Stimulated activated naive B cell treated with anti-CD40 and anti-IgM and Interleukin-4, amounts not matched to agents 10 μg/mL and 1 μg/mL and 100 μg/mL, for 72 hours (primary cell): ENCODE measurements at regions not wholly inside any gene's neighbourhood (a gene's known extent, or its start where the extent isn't known, plus 50 kb on each side); places are given as distances from the start of the nearest gene placed in this dataset.

Experiments
- ATAC-seq, 2 donors: fragments of 150-1000 bp; cut with Tn5 transposase; replicated peaks; 2 replicates each; pipeline ENCODE4 v1.10.0; 2021; ENCODE audit warnings: moderate library complexity in 1 of 2
- DNase-seq: peaks from one replicate; pipeline ENCODE4 v3.0.0; 2021
- H3K27ac Mint-ChIP-seq: one replicate; pipeline ENCODE4 v1.8.0; 2022; ENCODE audit warnings: mild to moderate bottlenecking, mixed read lengths
- H3K27me3 Mint-ChIP-seq, 2 donors: one replicate each; pipeline ENCODE4 v1.8.0; 2022; ENCODE audit warnings: mixed read lengths in 2 of 2
- H3K36me3 Mint-ChIP-seq, 2 donors: one replicate each; pipeline ENCODE4 v1.8.0; 2022; ENCODE audit warnings: mixed read lengths in 2 of 2, mild to moderate bottlenecking in 1 of 2
- H3K4me1 Mint-ChIP-seq, 2 donors: one replicate each; pipeline ENCODE4 v1.8.0; 2022; ENCODE audit warnings: mixed read lengths in 2 of 2, mild to moderate bottlenecking in 1 of 2
- H3K4me3 Mint-ChIP-seq, 2 donors: one replicate each; pipeline ENCODE4 v1.8.0; 2022; ENCODE audit warnings: mild to moderate bottlenecking in 2 of 2, mixed read lengths in 2 of 2, moderate library complexity in 1 of 2
- H3K9me3 Mint-ChIP-seq, 2 donors: one replicate each; pipeline ENCODE4 v1.8.0; 2022; ENCODE audit warnings: mixed read lengths in 2 of 2, mild to moderate bottlenecking in 1 of 2

DNA sequence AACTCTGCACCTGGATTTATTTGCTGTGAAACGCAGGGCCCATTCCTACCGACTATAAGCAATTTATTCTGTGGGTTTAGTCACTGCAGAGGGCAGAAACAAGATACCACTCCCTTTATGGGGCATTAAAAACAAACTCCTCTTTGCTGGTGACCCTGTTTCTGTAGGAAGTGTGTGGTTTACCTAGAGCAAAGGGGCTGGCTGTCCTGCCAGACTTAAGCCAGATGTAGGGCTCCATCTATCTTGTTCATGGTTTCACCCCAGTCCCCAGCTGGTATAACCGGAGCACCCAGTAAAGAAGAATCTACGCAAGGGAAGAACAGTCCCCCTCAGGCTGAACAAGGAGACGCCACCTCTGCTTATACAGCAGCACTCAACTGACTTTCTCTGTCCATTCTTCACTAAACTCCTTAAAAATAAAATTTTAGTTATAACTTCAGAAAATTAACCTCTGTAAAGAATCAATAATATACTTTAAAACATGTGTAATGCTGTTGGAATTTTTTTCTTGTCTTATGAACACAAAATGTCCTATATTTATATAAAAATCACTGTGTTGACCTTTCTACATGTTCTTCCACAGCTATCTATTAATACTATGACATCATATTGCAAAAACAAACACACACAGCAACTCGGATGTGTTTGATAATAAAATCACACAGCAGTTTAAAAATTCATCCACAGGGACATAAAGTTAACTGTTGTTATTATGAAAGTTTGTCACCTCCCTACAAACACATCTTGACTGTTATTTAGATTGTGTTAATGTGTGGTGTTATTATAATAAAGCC lies 126.1 kb upstream of the RPS6KA2 start:
- Mint-ChIP-seq H3K27ac (no peak overlapping the region), H3K4me3 (no peak overlapping the region), H3K36me3 (no peaks in the 10 kb centered on the region), H3K4me1 (peaks cover 27 to 39% of the 10 kb centered on the region in 2 donors), H3K27me3 (peaks cover 30 to 45% of the 10 kb centered on the region in 2 donors), H3K9me3 (no peaks in the 10 kb centered on the region)
- ATAC-seq, result no peak
- DNase-seq, result no peak

DNA sequence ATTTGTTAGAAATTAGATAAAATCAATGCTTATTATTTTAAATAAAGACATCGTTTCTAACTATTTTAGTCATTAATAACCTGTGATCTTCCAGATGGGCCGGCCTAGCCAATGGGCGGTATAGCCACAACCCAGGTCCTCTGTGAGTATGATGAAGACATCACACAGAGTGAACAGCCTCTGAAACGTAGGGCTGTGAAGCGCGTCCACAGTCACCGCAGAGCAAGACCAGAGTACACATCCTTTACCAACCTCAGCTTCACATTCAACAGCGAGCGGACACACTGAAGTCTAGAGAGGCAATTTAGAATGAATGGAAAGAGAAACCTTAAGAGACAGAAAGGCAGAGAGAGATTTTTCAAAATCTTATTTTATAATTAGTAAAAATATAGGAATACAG lies 125.0 kb upstream of the RPS6KA2 start:
- DNase-seq (no peak), ATAC-seq (peak; percentile 64 to 65)
- Mint-ChIP-seq H3K27me3 (peaks cover 30 to 45% of the 10 kb centered on the region in 2 donors), H3K9me3 (no peaks in the 10 kb centered on the region), H3K27ac (no peak overlapping the region), H3K4me3 (peak overlapping the region in 1 of 2 donors; percentile 7), H3K36me3 (no peaks in the 10 kb centered on the region), H3K4me1 (peaks cover 19 to 38% of the 10 kb centered on the region in 2 donors)

DNA sequence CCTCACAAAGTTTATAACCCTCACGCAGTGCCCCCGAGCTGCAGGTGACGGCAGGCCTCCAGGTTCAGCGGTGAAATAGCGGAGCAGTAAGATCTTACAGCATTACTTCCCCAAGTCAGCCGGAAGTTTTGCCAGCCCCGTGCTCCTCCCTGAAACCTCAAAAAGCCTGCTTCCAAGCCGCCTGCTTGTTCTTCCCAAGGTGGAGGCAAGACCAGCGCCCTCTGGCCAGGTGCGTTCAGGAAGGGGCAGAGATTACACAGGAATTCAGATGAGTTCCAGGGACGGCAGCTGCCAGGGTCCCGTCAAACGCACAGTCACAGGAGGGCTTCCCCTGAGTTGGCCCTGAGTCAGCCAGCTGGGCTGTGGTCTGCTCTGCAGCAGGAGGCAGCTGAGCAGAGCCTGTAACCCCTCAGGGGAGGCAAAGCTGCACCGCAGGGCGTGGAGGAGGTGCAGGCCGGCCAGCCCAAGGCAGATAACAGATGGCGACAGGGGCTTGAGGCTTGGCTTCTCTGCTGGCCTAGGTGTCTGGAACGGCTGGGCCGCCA lies 124.1 kb upstream of the RPS6KA2 start:
- H3K36me3 Mint-ChIP-seq, result no peaks in the 10 kb centered on the region
- H3K4me1 Mint-ChIP-seq, result peaks cover 18 to 38% of the 10 kb centered on the region in 2 donors
- ATAC-seq (peak; percentile 98 to 99), DNase-seq (peak; percentile 70)
- H3K4me3 Mint-ChIP-seq, result peak overlapping the region; percentile 84 to 85
- H3K27ac Mint-ChIP-seq, result peak overlapping the region; percentile 83
- peaks cover 30 to 50% of the 10 kb centered on the region in 2 donors for H3K27me3 Mint-ChIP-seq
- no peaks in the 10 kb centered on the region for H3K9me3 Mint-ChIP-seq

DNA sequence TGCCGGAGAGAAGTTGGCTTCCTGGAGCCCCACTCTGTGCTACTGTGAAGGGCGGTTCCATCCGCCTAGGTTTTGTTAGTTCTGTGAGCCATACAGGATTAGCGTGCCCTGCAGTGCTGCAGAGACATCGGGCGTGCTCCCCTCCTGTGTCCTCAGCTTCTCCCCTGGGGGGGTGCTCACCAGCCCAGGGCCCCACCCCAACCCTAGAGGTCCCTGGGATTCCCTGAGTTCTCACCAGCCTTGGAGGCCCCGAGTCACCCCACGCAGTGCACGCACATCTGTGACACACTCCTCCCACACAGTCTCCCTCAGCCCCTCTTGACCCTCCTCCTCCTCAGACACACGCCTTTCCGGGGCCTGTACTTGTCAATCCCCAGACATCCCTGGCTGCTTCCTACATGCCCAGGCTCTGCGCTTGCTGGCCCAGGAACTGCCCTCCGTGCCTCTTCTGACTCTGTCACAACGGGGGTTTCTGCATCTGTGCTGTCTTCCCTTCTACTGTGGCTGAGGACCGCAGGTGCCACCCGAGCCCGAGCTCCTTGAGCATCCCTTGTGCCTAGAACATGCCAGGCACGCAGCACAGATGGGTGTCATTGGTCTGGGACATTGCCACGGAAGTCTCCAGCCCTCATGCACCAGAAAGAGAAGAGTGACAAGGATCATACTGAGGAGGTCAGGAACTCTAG lies 123.2 kb upstream of the RPS6KA2 start:
- Mint-ChIP-seq H3K4me1 (peaks cover 18 to 38% of the 10 kb centered on the region in 2 donors), H3K9me3 (no peaks in the 10 kb centered on the region), H3K36me3 (no peaks in the 10 kb centered on the region), H3K27ac (peak overlapping the region; percentile 26), H3K4me3 (peak overlapping the region in 1 of 2 donors; percentile 84), H3K27me3 (peaks cover 30 to 49% of the 10 kb centered on the region in 2 donors)
- ATAC-seq (no peak), DNase-seq (no peak)

DNA sequence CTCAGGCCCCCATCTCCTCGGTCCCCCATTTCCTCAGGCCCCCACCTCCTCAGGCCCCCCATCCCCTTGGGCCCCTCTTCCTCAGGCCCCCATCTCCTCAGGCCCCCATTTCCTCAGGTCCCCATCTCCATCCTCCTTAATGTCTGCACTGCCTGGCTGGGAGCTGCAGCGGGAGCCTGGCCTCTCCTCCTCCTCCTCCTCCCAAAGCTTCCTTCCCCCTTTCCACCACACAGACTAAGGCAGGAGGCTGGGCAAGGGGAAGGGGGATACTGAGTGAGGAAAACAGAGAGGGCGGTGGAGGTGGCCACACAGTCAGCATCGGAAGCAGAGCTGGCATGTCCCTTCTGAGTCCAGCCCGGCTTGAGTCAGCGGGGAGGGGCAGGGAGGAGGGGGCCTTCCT lies 122.6 kb upstream of the RPS6KA2 start:
- Mint-ChIP-seq H3K36me3 (no peaks in the 10 kb centered on the region), H3K27me3 (peaks cover 30 to 44% of the 10 kb centered on the region in 2 donors), H3K27ac (no peak overlapping the region), H3K4me1 (peaks cover 18 to 38% of the 10 kb centered on the region in 2 donors), H3K4me3 (no peak overlapping the region), H3K9me3 (no peaks in the 10 kb centered on the region)
- ATAC-seq (no peak), DNase-seq (no peak)

DNA sequence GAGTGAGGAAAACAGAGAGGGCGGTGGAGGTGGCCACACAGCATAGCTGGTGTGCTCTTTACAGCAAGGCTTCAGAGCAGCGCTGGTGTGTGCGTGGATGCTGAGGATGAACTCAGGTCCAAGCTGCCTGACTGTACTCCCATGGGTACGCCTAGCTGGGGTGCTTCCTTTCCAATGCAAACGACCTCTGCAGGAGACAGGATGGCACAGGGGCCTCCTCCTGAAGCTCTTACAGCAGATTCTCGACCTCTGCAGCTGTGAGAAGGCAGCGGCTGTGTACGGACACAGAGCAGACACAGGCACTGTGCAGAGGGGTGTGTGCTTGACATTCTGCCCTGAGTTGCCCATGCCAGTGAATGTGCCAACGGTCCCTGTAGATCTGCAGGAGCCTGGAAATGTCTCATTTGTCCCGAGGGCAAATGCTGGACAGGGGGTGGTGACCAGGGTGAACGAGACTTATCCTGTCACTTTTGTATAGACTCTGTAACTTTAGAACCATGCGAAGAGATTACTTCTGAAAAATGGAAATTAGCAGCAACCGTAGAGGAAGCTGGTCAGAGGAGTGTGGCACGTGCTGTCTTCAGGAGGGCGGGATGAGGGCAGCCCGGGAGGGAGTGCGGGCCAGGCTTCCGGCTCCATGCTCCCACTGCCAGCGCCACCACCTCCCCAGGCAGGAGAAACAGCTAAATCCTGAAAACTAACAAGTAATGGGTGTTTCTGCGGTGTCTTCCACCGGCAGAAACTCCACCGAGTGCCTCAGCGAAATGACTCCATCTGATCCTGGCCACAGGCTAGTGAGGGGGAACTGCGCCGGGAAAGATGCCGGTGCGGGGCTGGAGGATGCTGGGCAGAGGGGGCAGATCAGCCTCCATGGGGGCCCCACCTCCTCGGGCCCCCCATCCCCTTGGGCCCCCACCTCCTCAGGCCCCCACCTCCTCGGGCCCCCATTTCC lies 120.9 kb upstream of the RPS6KA2 start:
- DNase-seq (no peak), ATAC-seq (no peak)
- no peaks in the 10 kb centered on the region for H3K9me3 Mint-ChIP-seq
- peaks cover 21 to 34% of the 10 kb centered on the region in 2 donors for H3K27me3 Mint-ChIP-seq
- no peak overlapping the region for H3K4me3 Mint-ChIP-seq
- peaks cover 18 to 38% of the 10 kb centered on the region in 2 donors for H3K4me1 Mint-ChIP-seq
- H3K36me3 Mint-ChIP-seq, result no peaks in the 10 kb centered on the region
- H3K27ac Mint-ChIP-seq, result no peak overlapping the region

DNA sequence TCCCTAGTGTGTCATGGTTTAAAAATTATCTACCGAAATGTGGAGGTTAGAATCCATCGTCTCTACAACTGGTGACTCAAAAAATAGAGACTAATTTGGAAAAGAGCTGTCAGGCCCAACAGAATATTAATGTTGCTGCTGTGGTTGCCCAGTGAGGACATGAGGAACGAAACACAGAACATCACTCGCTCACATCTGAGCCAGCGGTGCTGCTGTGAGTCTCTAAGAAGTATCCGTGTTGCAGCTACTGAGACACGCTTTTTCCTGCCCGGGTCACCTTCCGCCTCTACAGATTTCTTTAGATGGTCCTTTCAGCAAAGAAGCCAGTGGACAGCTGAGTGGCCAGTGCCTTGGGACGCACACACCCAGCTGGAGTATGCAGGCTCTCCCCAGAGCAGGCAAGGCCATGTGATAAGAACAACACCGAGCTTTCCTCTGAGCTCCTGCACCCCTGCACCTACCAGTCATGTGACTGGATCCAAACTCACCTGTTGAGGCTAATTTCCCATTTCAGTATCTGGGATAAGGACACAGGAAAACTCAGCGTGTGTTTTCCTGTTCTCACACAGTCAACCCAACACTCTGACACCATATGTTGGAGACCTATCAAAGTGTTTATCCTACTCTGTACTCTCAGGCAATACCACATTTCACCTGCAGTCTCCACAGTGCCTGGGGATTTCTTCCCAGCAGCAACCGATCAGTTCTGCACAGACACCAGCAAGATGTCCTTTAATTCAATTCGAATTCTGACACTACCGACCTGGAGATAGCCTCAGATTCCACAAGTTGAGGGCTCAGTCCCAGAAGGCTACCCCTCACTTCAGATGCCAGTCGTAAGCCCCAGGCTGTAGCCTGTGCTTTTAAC lies 119.0 kb upstream of the RPS6KA2 start:
- H3K27ac Mint-ChIP-seq, result no peak overlapping the region
- peaks cover 10 to 25% of the 10 kb centered on the region in 2 donors for H3K4me1 Mint-ChIP-seq

DNA sequence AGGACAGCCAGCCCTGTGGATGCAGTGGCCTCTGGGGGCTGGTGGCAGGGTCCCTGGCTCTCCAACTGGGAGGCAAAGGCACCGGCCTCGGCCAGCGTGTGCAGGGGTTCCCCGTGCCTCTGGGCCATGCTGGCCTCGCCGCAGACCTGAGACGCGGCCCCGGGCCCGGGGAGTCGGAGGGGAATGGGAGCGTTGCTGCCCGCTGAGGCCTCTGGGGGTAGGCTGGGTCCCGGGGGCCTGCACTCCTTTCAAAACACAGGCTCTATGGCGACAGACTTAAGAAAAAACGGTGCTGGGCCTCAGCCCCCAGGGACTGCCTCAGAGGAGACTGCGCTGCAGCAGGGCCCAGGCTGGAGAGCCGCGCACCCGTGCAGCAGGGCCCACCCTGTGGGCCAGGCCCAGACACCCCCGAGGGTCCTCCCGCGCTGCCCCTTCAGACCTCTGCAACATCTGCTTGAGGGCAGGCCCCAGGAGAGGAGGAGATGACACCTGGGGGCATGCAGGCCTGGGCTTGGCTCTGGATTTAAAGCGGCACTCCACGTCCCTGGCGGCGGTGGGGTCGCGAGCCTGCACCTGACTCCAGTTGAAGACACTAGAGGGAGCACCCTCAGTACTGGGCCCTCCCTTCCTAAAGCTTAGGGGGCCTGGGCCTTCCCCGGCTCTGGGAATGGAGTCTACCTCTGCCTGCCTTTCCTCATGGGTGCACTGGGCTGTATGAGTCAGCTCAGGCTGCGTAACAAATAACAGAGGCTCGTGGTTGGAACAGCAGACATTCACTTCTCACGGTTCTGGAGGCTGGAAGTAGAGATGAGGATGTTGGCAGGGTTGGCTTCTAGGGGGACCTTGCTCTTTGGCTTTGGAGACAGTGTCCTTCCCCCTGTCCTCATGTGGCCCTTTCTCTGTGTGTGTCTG lies 117.4 kb upstream of the RPS6KA2 start:
- no peak overlapping the region for H3K27ac Mint-ChIP-seq
- H3K4me3 Mint-ChIP-seq, result no peak overlapping the region
- H3K27me3 Mint-ChIP-seq, result peaks cover 13 to 23% of the 10 kb centered on the region in 2 donors
- ATAC-seq (no peak), DNase-seq (no peak)
- peaks cover 0 to 10% of the 10 kb centered on the region in 2 donors for H3K4me1 Mint-ChIP-seq
- no peaks in the 10 kb centered on the region for H3K9me3 Mint-ChIP-seq
- H3K36me3 Mint-ChIP-seq, result no peaks in the 10 kb centered on the region

More for the DNA sequence above, 119.0 kb upstream of the RPS6KA2 start:
- Mint-ChIP-seq H3K27me3 (peaks cover 18 to 29% of the 10 kb centered on the region in 2 donors), H3K36me3 (no peaks in the 10 kb centered on the region), H3K4me3 (no peak overlapping the region), H3K9me3 (no peaks in the 10 kb centered on the region)
- ATAC-seq (no peak), DNase-seq (no peak)

DNA sequence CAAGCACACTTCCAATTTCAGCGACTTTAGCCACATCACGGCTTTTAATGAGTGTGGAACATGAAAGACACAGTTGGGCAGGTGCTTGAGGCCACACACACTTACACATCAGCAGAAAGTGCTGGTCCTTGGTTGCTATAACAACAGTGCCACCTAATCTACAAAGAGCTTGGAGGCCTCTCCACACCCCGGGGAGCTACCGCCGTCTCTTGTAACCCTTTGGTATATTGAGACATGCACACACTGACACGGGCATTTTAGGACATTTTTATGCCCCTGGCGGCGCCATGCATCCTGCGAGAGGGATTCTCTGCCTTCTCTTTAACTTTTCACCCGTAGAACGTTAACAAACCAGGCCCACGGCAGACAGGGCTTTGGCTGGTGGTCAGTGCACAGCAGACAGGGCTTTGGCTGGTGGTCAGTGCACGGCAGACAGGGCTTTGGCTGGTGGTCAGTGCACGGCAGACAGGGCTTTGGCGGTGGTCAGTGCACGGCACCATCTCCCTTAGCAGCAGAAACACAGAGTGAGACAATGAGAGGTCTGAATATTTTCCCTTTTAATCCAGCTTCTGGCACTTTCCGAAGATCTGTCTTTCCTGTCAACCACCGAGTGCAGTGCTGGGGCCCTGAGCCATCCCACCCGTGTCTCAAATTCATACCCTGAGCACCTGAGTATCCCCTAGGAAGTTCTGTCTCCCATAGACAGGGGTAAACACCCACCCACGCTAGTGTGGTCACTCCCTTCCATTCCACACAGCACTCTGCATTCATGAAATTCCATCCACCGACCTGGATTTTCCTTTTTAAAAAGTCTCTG lies 116.6 kb upstream of the RPS6KA2 start:
- ATAC-seq (no peak), DNase-seq (no peak)
- H3K27ac Mint-ChIP-seq, result no peak overlapping the region
- peaks cover 13 to 23% of the 10 kb centered on the region in 2 donors for H3K27me3 Mint-ChIP-seq
- no peaks in the 10 kb centered on the region for H3K9me3 Mint-ChIP-seq
- H3K4me1 Mint-ChIP-seq, result peaks cover 0 to 10% of the 10 kb centered on the region in 2 donors
- no peak overlapping the region for H3K4me3 Mint-ChIP-seq
- H3K36me3 Mint-ChIP-seq, result no peaks in the 10 kb centered on the region

DNA sequence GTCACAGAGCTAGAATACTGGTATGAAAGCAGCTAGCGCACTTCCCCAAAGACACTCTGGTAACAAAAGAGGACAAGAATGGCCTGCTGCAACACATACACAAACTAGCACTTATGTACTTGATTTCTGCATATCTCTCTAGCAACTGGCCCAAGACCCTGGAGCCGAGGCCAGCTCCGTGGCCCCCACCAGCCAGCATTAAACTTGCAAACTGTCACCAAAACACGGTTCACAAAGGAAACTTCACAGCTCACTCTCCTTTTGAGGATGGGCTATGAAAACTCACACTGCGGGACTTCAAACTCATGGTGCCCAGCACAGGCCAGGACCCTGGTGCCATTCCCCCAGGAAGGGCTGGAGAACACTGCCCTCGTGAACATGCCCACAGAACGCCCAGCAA lies 115.9 kb upstream of the RPS6KA2 start:
- H3K9me3 Mint-ChIP-seq, result no peaks in the 10 kb centered on the region
- H3K4me1 Mint-ChIP-seq, result peaks cover 0 to 7% of the 10 kb centered on the region in 2 donors
- H3K36me3 Mint-ChIP-seq, result no peaks in the 10 kb centered on the region
- peaks cover 11 to 20% of the 10 kb centered on the region in 2 donors for H3K27me3 Mint-ChIP-seq
- H3K4me3 Mint-ChIP-seq, result no peak overlapping the region
- DNase-seq, result no peak
- no peak overlapping the region for H3K27ac Mint-ChIP-seq
- no peak for ATAC-seq

DNA sequence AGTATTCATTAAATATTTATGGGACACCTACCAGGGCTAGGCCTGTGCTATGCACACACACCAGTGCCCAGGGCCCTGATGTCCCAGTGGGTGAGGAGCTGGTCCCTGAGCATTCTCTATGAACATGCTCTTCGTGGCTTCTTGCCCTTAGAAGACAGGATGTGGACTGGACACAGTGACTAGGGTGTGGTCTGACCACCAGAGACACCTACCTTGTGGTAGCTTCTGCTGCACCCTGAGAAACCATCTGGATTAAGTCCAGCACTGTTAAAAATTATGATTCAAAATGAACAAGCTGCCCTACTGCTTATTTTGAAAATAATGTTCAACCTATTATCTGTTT lies 112.9 kb upstream of the RPS6KA2 start:
- DNase-seq (no peak), ATAC-seq (no peak)
- H3K36me3 Mint-ChIP-seq, result no peaks in the 10 kb centered on the region
- H3K4me1 Mint-ChIP-seq, result no peaks in the 10 kb centered on the region
- H3K4me3 Mint-ChIP-seq, result no peak overlapping the region
- H3K9me3 Mint-ChIP-seq, result no peaks in the 10 kb centered on the region
- H3K27me3 Mint-ChIP-seq, result no peaks in the 10 kb centered on the region
- no peak overlapping the region for H3K27ac Mint-ChIP-seq
